ENCODE measurements at regions not wholly inside any gene's neighbourhood (a gene's known extent, or its start where the extent isn't known, plus 50 kb on each side); places are given as distances from the start of the nearest gene placed in this dataset.

DNA sequence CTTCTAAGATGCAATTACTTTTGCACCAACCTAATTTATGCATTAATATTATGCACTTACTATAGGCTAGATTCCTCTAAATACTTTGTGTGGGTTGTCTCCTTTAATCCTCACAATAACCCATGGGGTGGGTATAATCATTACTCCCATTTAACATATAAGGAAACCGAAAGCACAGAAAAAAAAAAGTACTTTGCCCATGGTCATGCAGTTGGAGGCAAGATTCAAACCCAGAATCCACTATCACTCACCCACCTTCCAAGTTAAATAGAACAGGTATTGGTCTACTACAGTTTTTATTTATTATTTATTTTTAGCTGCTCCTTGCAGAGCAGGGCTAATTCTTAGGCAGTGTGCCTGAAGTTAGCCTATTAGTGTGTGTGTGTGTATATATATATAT, 76.6 kb upstream of the FZD7 start:
- TF ChIP-seq, protein P1, sequence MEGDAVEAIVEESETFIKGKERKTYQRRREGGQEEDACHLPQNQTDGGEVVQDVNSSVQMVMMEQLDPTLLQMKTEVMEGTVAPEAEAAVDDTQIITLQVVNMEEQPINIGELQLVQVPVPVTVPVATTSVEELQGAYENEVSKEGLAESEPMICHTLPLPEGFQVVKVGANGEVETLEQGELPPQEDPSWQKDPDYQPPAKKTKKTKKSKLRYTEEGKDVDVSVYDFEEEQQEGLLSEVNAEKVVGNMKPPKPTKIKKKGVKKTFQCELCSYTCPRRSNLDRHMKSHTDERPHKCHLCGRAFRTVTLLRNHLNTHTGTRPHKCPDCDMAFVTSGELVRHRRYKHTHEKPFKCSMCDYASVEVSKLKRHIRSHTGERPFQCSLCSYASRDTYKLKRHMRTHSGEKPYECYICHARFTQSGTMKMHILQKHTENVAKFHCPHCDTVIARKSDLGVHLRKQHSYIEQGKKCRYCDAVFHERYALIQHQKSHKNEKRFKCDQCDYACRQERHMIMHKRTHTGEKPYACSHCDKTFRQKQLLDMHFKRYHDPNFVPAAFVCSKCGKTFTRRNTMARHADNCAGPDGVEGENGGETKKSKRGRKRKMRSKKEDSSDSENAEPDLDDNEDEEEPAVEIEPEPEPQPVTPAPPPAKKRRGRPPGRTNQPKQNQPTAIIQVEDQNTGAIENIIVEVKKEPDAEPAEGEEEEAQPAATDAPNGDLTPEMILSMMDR (IDR thresholded peaks at IDR 0.05) = no peak
- no peak for TF ChIP-seq POLR2A (IDR thresholded peaks at IDR 0.05)
- TF ChIP-seq POLR2AphosphoS5 (IDR thresholded peaks at IDR 0.05) = no peak
